Breast epithelium (tissue), 4 donors: ENCODE measurements at regions not wholly inside any gene's neighbourhood (a gene's known extent, or its start where the extent isn't known, plus 50 kb on each side); places are given as distances from the start of the nearest gene placed in this dataset.
A peak's percentile ranks its signal among the peaks of the same experiment; 100 is the strongest.

Experiments
- DNase-seq, 2 donors: peaks; one replicate each; pipeline ENCODE4 v3.0.0-alpha.2; 2019; ENCODE audit warnings: low spot score in 2 of 2
- H3K27ac ChIP-seq, 2 donors: fragments of 200-600 bp; sonication (generic) in 1 of 2; one replicate each; pipeline ENCODE4 v1.5.1; 2016 to 2019; ENCODE audit warnings: mild to moderate bottlenecking in 1 of 2
- H3K27me3 ChIP-seq, 2 donors: fragments of 200-600 bp; sonication (generic) in 1 of 2; one replicate each; pipeline versions ENCODE4 v1.5.1 to v1.6.0; 2017 to 2019; ENCODE audit warnings: control low read depth in 1 of 2, mild to moderate bottlenecking in 1 of 2
- H3K36me3 ChIP-seq: fragments of 200-600 bp; one replicate; pipeline ENCODE4 v1.5.1; 2019
- H3K4me1 ChIP-seq, 2 donors: fragments of 200-600 bp; sonication (generic); one replicate each; pipeline ENCODE4 v1.5.1; 2016 to 2019; ENCODE audit warnings: control low read depth in 1 of 2
- H3K4me3 ChIP-seq, 3 donors: fragments of 200-600 bp; sonication (generic); 1 replicate in 2 of 3; 2 replicates in 1 of 3; pipeline ENCODE4 v1.5.1; 2016 to 2019; ENCODE audit warnings: mild to moderate bottlenecking in 3 of 3, moderate library complexity in 2 of 3
- H3K9me3 ChIP-seq, 2 donors: fragments of 200-600 bp; sonication (generic) in 1 of 2; one replicate each; pipeline ENCODE4 v1.5.1; 2016 to 2019; ENCODE audit warnings: control low read depth in 1 of 2
- POLR2A ChIP-seq: fragments of 450-650 bp; IDR thresholded peaks from one replicate; pipeline ENCODE4 v1.6.1; 2016; ENCODE audit warnings: antibody characterized with exemption, mild to moderate bottlenecking, moderate library complexity
- POLR2AphosphoS5 ChIP-seq, 3 donors: sonication (generic); formaldehyde crosslinking; IDR thresholded peaks; one replicate each; pipeline ENCODE4 v1.6.1; 2017; ENCODE audit warnings: antibody characterized with exemption in 3 of 3
- intact Hi-C: fragments of 100-400 bp; cut with DNase I; formaldehyde crosslinking; loops from one replicate; pipeline ENCODE4 v1.15.1; 2023; ENCODE audit warnings: low total_unique reads
- TF ChIP-seq, protein P1 (sequence below), 3 donors: fragments of 450-650 bp; IDR thresholded peaks; one replicate each; pipeline ENCODE4 v1.5.1; 2016 to 2017; ENCODE audit warnings: antibody characterized with exemption in 3 of 3, mild to moderate bottlenecking in 3 of 3, moderate library complexity in 3 of 3

DNA sequence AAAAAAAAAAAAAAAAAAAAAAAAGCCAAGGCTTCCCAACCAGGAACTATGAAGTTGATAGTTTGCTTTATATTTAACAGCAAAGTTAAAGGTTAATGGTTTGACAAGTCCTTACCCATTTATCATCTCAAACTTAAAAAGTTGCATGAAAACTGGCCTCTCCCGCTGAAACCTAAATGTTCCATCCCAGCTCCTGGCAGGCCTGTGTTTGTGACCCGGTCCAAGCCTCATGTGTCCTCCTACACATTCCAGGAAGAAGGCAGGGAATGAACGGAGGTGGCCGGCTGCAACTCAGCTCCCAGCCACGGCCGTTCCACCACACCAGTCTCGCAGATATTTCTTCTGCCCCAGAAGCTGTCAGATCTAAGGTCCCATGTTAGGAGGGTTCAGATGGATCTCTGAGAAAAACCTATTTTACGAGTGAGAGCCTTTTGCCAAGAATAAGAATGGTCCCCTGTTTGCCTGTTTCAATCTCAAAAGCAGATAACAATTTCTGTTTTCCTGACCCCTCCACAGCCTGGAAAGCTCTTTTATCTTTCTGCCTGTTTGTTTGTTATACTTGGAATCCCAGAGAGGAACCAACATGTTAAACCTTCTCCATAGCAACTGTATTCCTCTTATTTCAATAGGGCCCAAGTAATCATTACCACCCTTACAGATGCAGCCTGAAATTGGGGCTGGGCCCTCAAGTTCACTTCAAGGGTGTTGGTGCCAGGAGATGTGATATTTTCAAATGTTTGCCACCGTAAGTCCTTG is 56.5 kb downstream of the KCTD12 start:
- no peak for DNase-seq
- H3K27ac ChIP-seq, result peak overlapping the region; percentile 64 to 65
- TF ChIP-seq POLR2A (no peak), POLR2AphosphoS5 (IDR thresholded peaks at IDR 0.05) (no peak)
- TF ChIP-seq, protein P1, sequence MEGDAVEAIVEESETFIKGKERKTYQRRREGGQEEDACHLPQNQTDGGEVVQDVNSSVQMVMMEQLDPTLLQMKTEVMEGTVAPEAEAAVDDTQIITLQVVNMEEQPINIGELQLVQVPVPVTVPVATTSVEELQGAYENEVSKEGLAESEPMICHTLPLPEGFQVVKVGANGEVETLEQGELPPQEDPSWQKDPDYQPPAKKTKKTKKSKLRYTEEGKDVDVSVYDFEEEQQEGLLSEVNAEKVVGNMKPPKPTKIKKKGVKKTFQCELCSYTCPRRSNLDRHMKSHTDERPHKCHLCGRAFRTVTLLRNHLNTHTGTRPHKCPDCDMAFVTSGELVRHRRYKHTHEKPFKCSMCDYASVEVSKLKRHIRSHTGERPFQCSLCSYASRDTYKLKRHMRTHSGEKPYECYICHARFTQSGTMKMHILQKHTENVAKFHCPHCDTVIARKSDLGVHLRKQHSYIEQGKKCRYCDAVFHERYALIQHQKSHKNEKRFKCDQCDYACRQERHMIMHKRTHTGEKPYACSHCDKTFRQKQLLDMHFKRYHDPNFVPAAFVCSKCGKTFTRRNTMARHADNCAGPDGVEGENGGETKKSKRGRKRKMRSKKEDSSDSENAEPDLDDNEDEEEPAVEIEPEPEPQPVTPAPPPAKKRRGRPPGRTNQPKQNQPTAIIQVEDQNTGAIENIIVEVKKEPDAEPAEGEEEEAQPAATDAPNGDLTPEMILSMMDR (IDR thresholded peaks at IDR 0.05), result no peak
- H3K4me1 ChIP-seq, result no peaks in the 10 kb centered on the region
- H3K4me3 ChIP-seq, result no peak overlapping the region
- no peaks in the 10 kb centered on the region for H3K36me3 ChIP-seq
- no peaks in the 10 kb centered on the region for H3K9me3 ChIP-seq
- H3K27me3 ChIP-seq, result no peaks in the 10 kb centered on the region
- intact Hi-C loops, result no loop called here

DNA sequence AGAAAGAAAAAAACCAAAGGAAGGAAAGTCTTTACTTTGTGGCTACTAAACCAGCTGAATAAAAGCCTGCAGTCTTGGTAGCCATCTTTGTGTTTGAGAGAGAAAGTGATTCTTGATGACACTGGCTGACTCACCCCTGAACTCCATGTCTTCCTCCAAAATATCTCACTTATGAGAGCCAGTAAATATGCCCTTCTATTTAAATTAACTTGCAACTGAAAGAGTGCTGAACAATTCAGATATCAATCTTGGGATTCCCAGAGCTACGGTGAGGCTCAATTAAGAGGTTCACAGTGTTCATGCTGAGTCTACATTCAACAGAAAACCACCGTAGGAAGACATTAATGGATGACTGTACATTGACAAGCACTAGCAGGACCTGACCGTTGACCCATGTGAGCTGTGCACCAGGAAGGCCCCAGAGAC is 57.9 kb downstream of the KCTD12 start:
- H3K27ac ChIP-seq, result peak overlapping the region; percentile 65 to 77
- intact Hi-C loops, result no loop called here
- H3K9me3 ChIP-seq, result no peaks in the 10 kb centered on the region

DNA sequence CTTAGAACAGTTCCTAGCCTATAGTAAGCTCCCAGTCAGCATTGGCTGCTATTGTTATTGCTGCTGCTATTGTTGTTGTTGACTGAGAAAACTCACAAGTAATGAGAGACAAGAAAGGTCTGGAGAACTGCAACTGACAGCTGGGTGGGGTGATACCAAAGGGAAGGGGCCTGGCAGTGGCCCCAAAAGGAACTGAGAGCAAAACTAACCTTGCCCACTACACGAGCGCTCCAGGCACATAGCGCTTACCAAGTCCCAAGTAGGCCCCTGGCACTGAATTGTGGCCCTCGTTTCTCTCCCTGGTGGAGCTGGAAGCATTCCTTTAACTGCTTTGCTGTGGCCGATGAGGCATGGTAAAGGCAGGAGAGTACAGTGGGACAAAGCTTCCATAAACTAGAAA is 59.7 kb downstream of the KCTD12 start:
- Histone ChIP-seq H3K27me3 (no peaks in the 10 kb centered on the region), H3K36me3 (no peaks in the 10 kb centered on the region), H3K9me3 (no peaks in the 10 kb centered on the region), H3K4me1 (no peaks in the 10 kb centered on the region), H3K27ac (no peak overlapping the region), H3K4me3 (no peak overlapping the region)
- no peak for TF ChIP-seq POLR2A
- no peak for DNase-seq
- intact Hi-C loops, result no loop called here

More for the DNA sequence above, 57.9 kb downstream of the KCTD12 start:
- Histone ChIP-seq H3K27me3 (no peaks in the 10 kb centered on the region), H3K4me1 (no peaks in the 10 kb centered on the region), H3K4me3 (no peak overlapping the region), H3K36me3 (no peaks in the 10 kb centered on the region)
- DNase-seq, result no peak
- TF ChIP-seq POLR2A, result no peak
- no peak for TF ChIP-seq POLR2AphosphoS5 (IDR thresholded peaks at IDR 0.05)
- TF ChIP-seq, protein P1 (IDR thresholded peaks at IDR 0.05), result no peak

DNA sequence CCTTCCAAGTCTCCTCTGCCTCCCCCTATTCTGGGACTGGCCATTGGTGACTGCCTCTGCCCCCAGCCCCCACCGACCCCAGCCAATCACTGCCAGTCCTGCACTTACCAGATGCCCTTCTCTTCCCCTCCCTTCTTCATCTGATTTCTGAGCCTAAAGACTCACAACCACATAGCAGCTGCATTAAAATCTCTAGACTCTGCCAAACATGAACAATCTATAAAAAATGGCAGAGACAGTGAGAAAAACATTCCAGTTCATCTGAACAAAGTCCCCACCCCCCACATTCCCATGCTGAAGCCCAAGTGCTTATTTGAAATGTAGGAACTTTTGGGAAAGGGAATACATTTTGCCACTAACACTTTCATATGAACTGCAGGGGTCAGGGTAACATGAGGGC is 60.8 kb downstream of the KCTD12 start:
- Histone ChIP-seq H3K36me3 (no peaks in the 10 kb centered on the region), H3K4me3 (no peak overlapping the region), H3K9me3 (no peaks in the 10 kb centered on the region), H3K27me3 (no peaks in the 10 kb centered on the region), H3K27ac (no peak overlapping the region), H3K4me1 (no peaks in the 10 kb centered on the region)
- intact Hi-C loops, result no loop called here
- TF ChIP-seq POLR2AphosphoS5 (IDR thresholded peaks at IDR 0.05) (no peak), POLR2A (no peak)
- TF ChIP-seq, protein P1 (IDR thresholded peaks at IDR 0.05), result no peak
- no peak for DNase-seq

DNA sequence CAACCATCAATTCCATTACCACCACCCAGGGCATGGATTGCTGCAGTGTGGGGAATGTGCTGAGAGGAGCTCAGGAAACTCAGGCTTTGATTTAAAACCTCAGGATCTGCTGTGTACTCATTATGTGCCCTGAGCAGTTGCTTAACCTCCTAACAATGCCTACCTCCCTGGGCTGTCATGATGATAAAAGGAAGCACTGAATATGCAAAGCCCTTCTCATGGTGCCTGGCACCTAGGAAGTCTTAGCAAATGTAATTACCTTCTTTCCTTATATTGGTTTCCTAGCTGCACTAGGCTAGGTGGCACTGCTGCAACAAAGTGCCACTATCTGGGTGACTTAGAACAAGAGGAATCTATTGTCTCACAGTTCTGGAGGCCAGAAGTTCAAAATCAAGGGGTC is 62.2 kb downstream of the KCTD12 start:
- TF ChIP-seq, protein P1 (IDR thresholded peaks at IDR 0.05), result no peak
- no peak for TF ChIP-seq POLR2A
- TF ChIP-seq POLR2AphosphoS5 (IDR thresholded peaks at IDR 0.05), result no peak
- H3K9me3 ChIP-seq, result no peaks in the 10 kb centered on the region
- no peaks in the 10 kb centered on the region for H3K36me3 ChIP-seq
- H3K27me3 ChIP-seq, result no peaks in the 10 kb centered on the region
- intact Hi-C loops, result no loop called here
- no peak overlapping the region for H3K27ac ChIP-seq
- no peaks in the 10 kb centered on the region for H3K4me1 ChIP-seq
- no peak overlapping the region for H3K4me3 ChIP-seq
- DNase-seq, result no peak
